Neutrophil (primary cell): ENCODE measurements at regions not wholly inside any gene's neighbourhood (a gene's known extent, or its start where the extent isn't known, plus 50 kb on each side); places are given as distances from the start of the nearest gene placed in this dataset.

ENCODE experiments used
- H3K27ac ChIP-seq: fragments of 200-600 bp; sonication (generic); 2 replicates; pipeline ENCODE4 v1.5.1; 2016; ENCODE audit warnings: mild to moderate bottlenecking, moderate library complexity
- H3K27me3 ChIP-seq: fragments of 200-600 bp; sonication (generic); 2 replicates; pipeline ENCODE4 v1.6.0; 2016; ENCODE audit warnings: mild to moderate bottlenecking
- H3K36me3 ChIP-seq: fragments of 200-600 bp; sonication (generic); 2 replicates; pipeline ENCODE4 v1.5.1; 2017
- H3K4me1 ChIP-seq, 2 experiments: fragments of 200-600 bp in 1 of 2; sonication (generic) in 1 of 2; 1 replicate in 1 of 2; 2 replicates in 1 of 2; pipeline versions ENCODE4 v1.5.1 to v1.6.1; 2013 to 2016; ENCODE audit warnings: low read depth in 1 of 2, low read length in 1 of 2, mild to moderate bottlenecking in 1 of 2, moderate library complexity in 1 of 2; ENCODE audit not compliant: control insufficient read depth in 1 of 2, insufficient read depth in 1 of 2
- H3K4me3 ChIP-seq, 2 experiments: fragments of 200-600 bp in 1 of 2; sonication (generic) in 1 of 2; 1 replicate in 1 of 2; 2 replicates in 1 of 2; pipeline ENCODE4 v1.5.1; 2013 to 2016; ENCODE audit warnings: low read depth in 1 of 2, low read length in 1 of 2, mild to moderate bottlenecking in 1 of 2, moderate library complexity in 1 of 2
- H3K9me3 ChIP-seq: fragments of 200-600 bp; sonication (generic); 2 replicates; pipeline ENCODE4 v1.5.1; 2016
- TF ChIP-seq, protein P1 (sequence below): fragments of 200-600 bp; sonication (generic); IDR thresholded peaks from 2 replicates; pipeline ENCODE4 v1.5.1; 2016; ENCODE audit warnings: antibody characterized with exemption

- Histone ChIP-seq H3K36me3 (no peaks in the 10 kb centered on the region), H3K9me3 (no peaks in the 10 kb centered on the region), H3K27ac (no peak overlapping the region), H3K4me1 (no peaks in the 10 kb centered on the region), H3K4me3 (no peak overlapping the region), H3K27me3 (no peaks in the 10 kb centered on the region)
- TF ChIP-seq, protein P1, sequence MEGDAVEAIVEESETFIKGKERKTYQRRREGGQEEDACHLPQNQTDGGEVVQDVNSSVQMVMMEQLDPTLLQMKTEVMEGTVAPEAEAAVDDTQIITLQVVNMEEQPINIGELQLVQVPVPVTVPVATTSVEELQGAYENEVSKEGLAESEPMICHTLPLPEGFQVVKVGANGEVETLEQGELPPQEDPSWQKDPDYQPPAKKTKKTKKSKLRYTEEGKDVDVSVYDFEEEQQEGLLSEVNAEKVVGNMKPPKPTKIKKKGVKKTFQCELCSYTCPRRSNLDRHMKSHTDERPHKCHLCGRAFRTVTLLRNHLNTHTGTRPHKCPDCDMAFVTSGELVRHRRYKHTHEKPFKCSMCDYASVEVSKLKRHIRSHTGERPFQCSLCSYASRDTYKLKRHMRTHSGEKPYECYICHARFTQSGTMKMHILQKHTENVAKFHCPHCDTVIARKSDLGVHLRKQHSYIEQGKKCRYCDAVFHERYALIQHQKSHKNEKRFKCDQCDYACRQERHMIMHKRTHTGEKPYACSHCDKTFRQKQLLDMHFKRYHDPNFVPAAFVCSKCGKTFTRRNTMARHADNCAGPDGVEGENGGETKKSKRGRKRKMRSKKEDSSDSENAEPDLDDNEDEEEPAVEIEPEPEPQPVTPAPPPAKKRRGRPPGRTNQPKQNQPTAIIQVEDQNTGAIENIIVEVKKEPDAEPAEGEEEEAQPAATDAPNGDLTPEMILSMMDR = no peak
These were observed 74.2 kb upstream of the TMEM168 start for GRCh38 chr7:112864380-112864779.

- H3K4me3 ChIP-seq = no peak overlapping the region
- TF ChIP-seq, protein P1 = no peak
- no peaks in the 10 kb centered on the region for H3K9me3 ChIP-seq
These were observed 68.6 kb upstream of the TMEM168 start for GRCh38 chr7:112858838-112859237.

GRCh38 chr7:112855227-112855626, 65.0 kb upstream of the TMEM168 start:
- no peaks in the 10 kb centered on the region for H3K4me1 ChIP-seq
- no peak overlapping the region for H3K27ac ChIP-seq
- no peaks in the 10 kb centered on the region for H3K27me3 ChIP-seq
- TF ChIP-seq, protein P1 = no peak
- H3K9me3 ChIP-seq = no peaks in the 10 kb centered on the region
- no peak overlapping the region for H3K4me3 ChIP-seq
- H3K36me3 ChIP-seq = no peaks in the 10 kb centered on the region

More at GRCh38 chr7:112858838-112859237, 68.6 kb upstream of the TMEM168 start:
- H3K27me3 ChIP-seq = no peaks in the 10 kb centered on the region
- H3K27ac ChIP-seq = no peak overlapping the region
- H3K36me3 ChIP-seq = no peaks in the 10 kb centered on the region
- H3K4me1 ChIP-seq = no peaks in the 10 kb centered on the region

- no peak overlapping the region for H3K27ac ChIP-seq
- TF ChIP-seq, protein P1 = no peak
- H3K36me3 ChIP-seq = no peaks in the 10 kb centered on the region
- no peaks in the 10 kb centered on the region for H3K4me1 ChIP-seq
- no peak overlapping the region for H3K4me3 ChIP-seq
- H3K27me3 ChIP-seq = no peaks in the 10 kb centered on the region
- H3K9me3 ChIP-seq = no peaks in the 10 kb centered on the region
These were observed 64.0 kb upstream of the TMEM168 start for GRCh38 chr7:112854169-112854568.

- no peaks in the 10 kb centered on the region for H3K27me3 ChIP-seq
- H3K9me3 ChIP-seq = no peaks in the 10 kb centered on the region
- no peaks in the 10 kb centered on the region for H3K36me3 ChIP-seq
- H3K4me3 ChIP-seq = no peak overlapping the region
- H3K4me1 ChIP-seq = no peaks in the 10 kb centered on the region
- TF ChIP-seq, protein P1 = no peak
- H3K27ac ChIP-seq = no peak overlapping the region
These were observed 63.2 kb upstream of the TMEM168 start for GRCh38 chr7:112853422-112853821.

GRCh38 chr7:112843151-112843550, 53.0 kb upstream of the TMEM168 start:
- Histone ChIP-seq H3K27me3 (no peaks in the 10 kb centered on the region), H3K9me3 (no peaks in the 10 kb centered on the region), H3K4me3 (no peak overlapping the region), H3K4me1 (no peaks in the 10 kb centered on the region), H3K27ac (no peak overlapping the region), H3K36me3 (no peaks in the 10 kb centered on the region)
- TF ChIP-seq, protein P1 = no peak
